HL-60 (cell line): ENCODE measurements at regions not wholly inside any gene's neighbourhood (a gene's known extent, or its start where the extent isn't known, plus 50 kb on each side); places are given as distances from the start of the nearest gene placed in this dataset.

ENCODE experiments used
- DNase-seq, 2 experiments: peaks; one replicate each; pipeline ENCODE4 v3.0.0-alpha.2; 2010 to 2020; ENCODE audit warnings: low read depth in 1 of 2, low spot score in 1 of 2
- H3K27ac ChIP-seq: fragments of 250-450 bp; sonication (Bioruptor Pico); replicated peaks from 2 replicates; pipeline ENCODE4 v1.5.1; 2020; ENCODE audit warnings: mild to moderate bottlenecking, moderate library complexity
- H3K27me3 ChIP-seq: fragments of 250-450 bp; sonication (Bioruptor Pico); 2 replicates; pipeline ENCODE4 v1.5.1; 2021; ENCODE audit warnings: mild to moderate bottlenecking, moderate library complexity; ENCODE audit not compliant: insufficient read depth, poor library complexity, severe bottlenecking
- H3K4me3 ChIP-seq: replicated peaks from 2 replicates; pipeline ENCODE4 v1.5.1; 2011; ENCODE audit warnings: mild to moderate bottlenecking, control low read depth, low read length; ENCODE audit not compliant: insufficient read depth
- GABPA ChIP-seq: IDR thresholded peaks from 2 replicates; pipeline ENCODE4 v1.6.1; 2012; ENCODE audit warnings: low read depth
- POLR2AphosphoS5 ChIP-seq: IDR thresholded peaks from 2 replicates; pipeline ENCODE4 v1.6.1; 2012; ENCODE audit warnings: low read depth
- SPI1 ChIP-seq: IDR thresholded peaks from 2 replicates; pipeline ENCODE4 v1.6.1; 2012; ENCODE audit warnings: low read depth, mild to moderate bottlenecking, borderline replicate concordance
- TF ChIP-seq, protein P1 (sequence below): IDR thresholded peaks from 2 replicates; pipeline ENCODE4 v1.6.1; 2012; ENCODE audit warnings: low read depth; ENCODE audit not compliant: insufficient replicate concordance
- TF ChIP-seq, protein P2 (sequence below): IDR thresholded peaks from one replicate; pipeline ENCODE4 v1.5.1; 2011; ENCODE audit warnings: low read length, control low read depth, inconsistent platforms; ENCODE audit not compliant: insufficient read depth

DNA sequence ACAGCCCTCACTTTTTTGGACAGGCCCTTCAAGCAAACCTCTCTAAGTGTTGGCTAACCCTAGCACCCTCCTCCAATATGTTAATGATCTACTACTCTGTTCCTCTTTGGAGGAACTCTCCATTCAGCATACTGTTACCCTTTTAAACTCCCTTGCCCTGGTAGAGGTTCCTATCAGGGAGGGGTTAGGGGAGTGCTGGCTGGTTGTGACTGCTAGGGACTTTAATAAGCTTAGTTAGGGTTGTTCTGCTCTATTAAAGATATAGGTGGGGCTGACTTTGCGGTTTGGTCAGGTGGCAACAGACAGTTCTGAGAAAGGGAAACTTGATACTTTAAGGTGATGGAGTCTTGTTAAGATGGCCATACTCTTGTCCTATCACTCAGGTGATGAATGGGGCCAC, 301.5 kb upstream of the FBXO33 start:
- DNase-seq, result no peak
- H3K27ac ChIP-seq, result no peak overlapping the region
- no peak overlapping the region for H3K4me3 ChIP-seq
- H3K27me3 ChIP-seq, result no peaks in the 10 kb centered on the region
- TF ChIP-seq GABPA, result no peak
- no peak for TF ChIP-seq SPI1
- TF ChIP-seq, protein P1, sequence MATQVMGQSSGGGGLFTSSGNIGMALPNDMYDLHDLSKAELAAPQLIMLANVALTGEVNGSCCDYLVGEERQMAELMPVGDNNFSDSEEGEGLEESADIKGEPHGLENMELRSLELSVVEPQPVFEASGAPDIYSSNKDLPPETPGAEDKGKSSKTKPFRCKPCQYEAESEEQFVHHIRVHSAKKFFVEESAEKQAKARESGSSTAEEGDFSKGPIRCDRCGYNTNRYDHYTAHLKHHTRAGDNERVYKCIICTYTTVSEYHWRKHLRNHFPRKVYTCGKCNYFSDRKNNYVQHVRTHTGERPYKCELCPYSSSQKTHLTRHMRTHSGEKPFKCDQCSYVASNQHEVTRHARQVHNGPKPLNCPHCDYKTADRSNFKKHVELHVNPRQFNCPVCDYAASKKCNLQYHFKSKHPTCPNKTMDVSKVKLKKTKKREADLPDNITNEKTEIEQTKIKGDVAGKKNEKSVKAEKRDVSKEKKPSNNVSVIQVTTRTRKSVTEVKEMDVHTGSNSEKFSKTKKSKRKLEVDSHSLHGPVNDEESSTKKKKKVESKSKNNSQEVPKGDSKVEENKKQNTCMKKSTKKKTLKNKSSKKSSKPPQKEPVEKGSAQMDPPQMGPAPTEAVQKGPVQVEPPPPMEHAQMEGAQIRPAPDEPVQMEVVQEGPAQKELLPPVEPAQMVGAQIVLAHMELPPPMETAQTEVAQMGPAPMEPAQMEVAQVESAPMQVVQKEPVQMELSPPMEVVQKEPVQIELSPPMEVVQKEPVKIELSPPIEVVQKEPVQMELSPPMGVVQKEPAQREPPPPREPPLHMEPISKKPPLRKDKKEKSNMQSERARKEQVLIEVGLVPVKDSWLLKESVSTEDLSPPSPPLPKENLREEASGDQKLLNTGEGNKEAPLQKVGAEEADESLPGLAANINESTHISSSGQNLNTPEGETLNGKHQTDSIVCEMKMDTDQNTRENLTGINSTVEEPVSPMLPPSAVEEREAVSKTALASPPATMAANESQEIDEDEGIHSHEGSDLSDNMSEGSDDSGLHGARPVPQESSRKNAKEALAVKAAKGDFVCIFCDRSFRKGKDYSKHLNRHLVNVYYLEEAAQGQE, result no peak
- no peak for TF ChIP-seq POLR2AphosphoS5
- TF ChIP-seq, protein P2, sequence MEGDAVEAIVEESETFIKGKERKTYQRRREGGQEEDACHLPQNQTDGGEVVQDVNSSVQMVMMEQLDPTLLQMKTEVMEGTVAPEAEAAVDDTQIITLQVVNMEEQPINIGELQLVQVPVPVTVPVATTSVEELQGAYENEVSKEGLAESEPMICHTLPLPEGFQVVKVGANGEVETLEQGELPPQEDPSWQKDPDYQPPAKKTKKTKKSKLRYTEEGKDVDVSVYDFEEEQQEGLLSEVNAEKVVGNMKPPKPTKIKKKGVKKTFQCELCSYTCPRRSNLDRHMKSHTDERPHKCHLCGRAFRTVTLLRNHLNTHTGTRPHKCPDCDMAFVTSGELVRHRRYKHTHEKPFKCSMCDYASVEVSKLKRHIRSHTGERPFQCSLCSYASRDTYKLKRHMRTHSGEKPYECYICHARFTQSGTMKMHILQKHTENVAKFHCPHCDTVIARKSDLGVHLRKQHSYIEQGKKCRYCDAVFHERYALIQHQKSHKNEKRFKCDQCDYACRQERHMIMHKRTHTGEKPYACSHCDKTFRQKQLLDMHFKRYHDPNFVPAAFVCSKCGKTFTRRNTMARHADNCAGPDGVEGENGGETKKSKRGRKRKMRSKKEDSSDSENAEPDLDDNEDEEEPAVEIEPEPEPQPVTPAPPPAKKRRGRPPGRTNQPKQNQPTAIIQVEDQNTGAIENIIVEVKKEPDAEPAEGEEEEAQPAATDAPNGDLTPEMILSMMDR, result no peak

DNA sequence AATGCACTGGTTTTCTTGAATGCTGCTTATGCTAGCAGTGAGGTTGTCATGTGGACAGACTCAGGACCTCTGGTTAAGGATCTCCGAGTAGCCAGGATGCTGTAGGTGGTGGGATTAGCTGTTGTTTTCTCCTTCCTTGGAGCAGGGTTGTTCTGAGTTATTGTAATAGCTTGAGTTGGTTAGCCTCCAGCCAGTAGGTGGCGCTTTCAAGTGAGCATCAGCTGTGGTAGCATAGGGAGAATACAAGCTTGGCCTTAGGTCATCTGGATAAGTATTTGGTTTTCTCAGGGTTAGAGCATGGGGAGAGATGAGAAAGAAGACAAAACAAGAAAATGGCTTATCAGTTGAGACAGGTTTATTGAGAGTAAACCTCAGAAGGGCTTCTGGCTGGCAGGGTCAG, 299.7 kb upstream of the FBXO33 start:
- peak in 1 of 2 experiments; percentile 6 for DNase-seq
- no peaks in the 10 kb centered on the region for H3K27me3 ChIP-seq
- TF ChIP-seq SPI1 (no peak), POLR2AphosphoS5 (no peak), GABPA (no peak)
- TF ChIP-seq, protein P1, result no peak
- TF ChIP-seq, protein P2, result no peak

DNA sequence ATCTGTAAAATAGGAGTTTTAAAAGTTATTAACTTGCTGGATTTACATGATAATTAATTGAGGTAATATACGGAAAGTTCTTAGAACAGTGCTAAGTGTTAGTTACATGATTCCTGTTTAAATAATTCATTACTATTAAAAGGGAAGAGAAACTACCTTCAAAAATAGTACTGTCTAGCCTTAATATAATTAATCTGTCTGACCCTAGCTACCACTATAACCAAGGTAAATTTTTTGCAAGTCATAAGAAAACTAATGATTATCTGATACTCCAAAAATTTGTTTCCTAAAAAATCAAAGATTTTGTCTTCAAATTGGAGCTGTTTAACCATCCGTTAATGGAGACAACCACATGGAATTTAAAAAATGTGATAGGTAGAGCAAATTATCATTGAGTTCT, 294.3 kb upstream of the FBXO33 start:
- Histone ChIP-seq H3K27ac (no peak overlapping the region), H3K4me3 (no peak overlapping the region), H3K27me3 (no peaks in the 10 kb centered on the region)
- no peak for TF ChIP-seq SPI1
- TF ChIP-seq, protein P1, result no peak
- no peak for DNase-seq

More for the DNA sequence above, 299.7 kb upstream of the FBXO33 start:
- H3K27ac ChIP-seq, result no peak overlapping the region
- H3K4me3 ChIP-seq, result no peak overlapping the region
